ENCODE measurements at regions not wholly inside any gene's neighbourhood (a gene's known extent, or its start where the extent isn't known, plus 50 kb on each side); places are given as distances from the start of the nearest gene placed in this dataset.

DNA sequence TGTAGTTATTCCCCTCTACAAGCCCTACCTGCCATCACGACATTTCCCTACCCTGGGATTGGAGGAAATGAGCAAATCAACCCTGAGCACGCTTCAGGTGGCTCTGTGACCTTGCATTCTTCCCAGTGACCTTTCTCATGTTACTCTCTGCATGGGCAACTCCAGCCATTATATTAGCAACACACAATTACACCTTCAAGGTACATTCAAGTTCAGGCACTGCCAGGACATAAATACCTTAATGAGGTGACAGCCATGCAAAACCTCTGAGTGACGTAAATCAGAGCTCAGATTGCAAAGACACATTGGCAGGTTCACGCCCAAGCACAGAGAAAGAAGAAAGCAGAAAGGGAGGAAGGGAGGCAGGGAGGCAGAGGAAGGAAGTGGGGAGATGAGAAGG is 68.7 kb upstream of the ALK start:
- Histone ChIP-seq H3K27me3 (replicated peaks; ENCODE audit: insufficient read depth) (no peaks in the 10 kb centered on the region), H3K4me3 (no peak overlapping the region), H3K9me3 (no peaks in the 10 kb centered on the region), H3K36me3 (no peaks in the 10 kb centered on the region), H3K4me1 (replicated peaks) (no peaks in the 10 kb centered on the region), H3K27ac (no peak overlapping the region)
- TF ChIP-seq, protein P1, sequence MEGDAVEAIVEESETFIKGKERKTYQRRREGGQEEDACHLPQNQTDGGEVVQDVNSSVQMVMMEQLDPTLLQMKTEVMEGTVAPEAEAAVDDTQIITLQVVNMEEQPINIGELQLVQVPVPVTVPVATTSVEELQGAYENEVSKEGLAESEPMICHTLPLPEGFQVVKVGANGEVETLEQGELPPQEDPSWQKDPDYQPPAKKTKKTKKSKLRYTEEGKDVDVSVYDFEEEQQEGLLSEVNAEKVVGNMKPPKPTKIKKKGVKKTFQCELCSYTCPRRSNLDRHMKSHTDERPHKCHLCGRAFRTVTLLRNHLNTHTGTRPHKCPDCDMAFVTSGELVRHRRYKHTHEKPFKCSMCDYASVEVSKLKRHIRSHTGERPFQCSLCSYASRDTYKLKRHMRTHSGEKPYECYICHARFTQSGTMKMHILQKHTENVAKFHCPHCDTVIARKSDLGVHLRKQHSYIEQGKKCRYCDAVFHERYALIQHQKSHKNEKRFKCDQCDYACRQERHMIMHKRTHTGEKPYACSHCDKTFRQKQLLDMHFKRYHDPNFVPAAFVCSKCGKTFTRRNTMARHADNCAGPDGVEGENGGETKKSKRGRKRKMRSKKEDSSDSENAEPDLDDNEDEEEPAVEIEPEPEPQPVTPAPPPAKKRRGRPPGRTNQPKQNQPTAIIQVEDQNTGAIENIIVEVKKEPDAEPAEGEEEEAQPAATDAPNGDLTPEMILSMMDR (IDR thresholded peaks at IDR 0.05), result no peak
- TF ChIP-seq POLR2AphosphoS5 (IDR thresholded peaks at IDR 0.05) (no peak), POLR2A (IDR thresholded peaks at IDR 0.05) (no peak)
- DNase-seq (ENCODE audit: low spot score), result no peak
- intact Hi-C loops (cut with DNase I), result no loop called here
- 47% methylated on average over 4 of the region's 4 CpGs for WGBS

DNA sequence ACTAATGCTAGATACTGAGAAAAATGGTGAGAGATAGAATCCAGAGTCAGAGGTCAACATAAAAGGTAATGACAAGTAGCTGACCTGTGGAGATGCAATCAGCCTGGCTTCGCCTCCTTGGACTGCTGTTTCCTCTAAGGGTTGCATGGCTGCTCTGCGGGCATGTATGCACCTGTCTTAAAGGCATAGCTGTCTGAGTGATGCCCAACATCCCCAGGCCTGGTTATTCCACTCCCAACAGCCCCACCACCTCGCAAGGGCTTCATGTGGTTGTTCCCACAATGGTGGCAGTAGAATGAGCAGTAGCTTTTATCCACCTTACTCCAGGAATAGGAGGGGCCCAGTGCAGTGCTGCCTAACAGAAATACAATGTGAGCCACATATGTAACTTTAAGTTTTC is 69.7 kb upstream of the ALK start:
- TF ChIP-seq, protein P1 (IDR thresholded peaks at IDR 0.05), result no peak
- TF ChIP-seq POLR2A (IDR thresholded peaks at IDR 0.05) (no peak), POLR2AphosphoS5 (IDR thresholded peaks at IDR 0.05) (no peak)
- no peak for DNase-seq (ENCODE audit: low spot score)
- WGBS, result 53% methylated on average over 3 of the region's 3 CpGs
- H3K36me3 ChIP-seq, result no peaks in the 10 kb centered on the region
- H3K27ac ChIP-seq, result no peak overlapping the region
- H3K4me1 ChIP-seq (replicated peaks), result no peaks in the 10 kb centered on the region
- no peaks in the 10 kb centered on the region for H3K9me3 ChIP-seq
- intact Hi-C loops (cut with DNase I), result no loop called here
- no peaks in the 10 kb centered on the region for H3K27me3 ChIP-seq (replicated peaks; ENCODE audit: insufficient read depth)
- no peak overlapping the region for H3K4me3 ChIP-seq

DNA sequence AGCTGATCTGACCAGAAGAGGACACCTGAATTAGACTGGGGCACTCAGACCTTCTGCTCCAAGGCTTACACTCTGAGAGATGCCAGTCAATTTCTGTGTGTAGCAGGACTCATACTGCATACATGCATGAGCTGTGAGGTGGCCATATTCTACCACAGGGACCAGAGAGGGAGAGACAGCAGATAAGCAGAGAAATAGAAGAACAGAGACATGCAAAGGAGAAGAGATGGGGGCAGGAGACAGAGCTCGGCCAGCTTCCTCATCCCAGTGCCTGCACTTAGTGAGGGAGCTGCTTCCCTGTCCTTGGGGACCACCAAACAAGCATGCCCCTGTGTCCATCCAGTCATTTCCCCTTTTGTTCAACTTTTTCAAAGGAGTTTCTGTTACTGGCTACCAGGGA is 73.9 kb upstream of the ALK start:
- WGBS, result 77% methylated on average over 1 of the region's 1 CpG
- no peaks in the 10 kb centered on the region for H3K36me3 ChIP-seq
- intact Hi-C loops (cut with DNase I), result no loop called here

DNA sequence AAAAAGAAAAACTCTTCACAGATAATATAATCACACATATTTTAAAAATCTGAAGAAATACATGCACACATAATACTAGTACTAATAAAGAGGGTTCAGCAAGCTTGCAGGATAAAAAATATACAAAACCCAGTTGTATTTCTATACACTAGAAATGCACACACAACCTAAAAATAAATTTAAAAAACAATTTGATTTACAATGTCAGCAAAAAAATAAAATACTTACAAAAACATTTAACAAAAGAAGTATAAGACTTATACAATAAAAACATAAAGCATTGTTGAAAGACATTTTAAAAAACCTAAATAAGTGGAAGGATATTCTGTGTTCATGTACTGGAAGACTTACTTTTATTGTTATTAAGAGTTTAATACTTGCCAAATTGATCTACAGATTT is 81.7 kb upstream of the ALK start:
- no peaks in the 10 kb centered on the region for H3K9me3 ChIP-seq
- no peaks in the 10 kb centered on the region for H3K27me3 ChIP-seq (replicated peaks; ENCODE audit: insufficient read depth)
- TF ChIP-seq POLR2A (IDR thresholded peaks at IDR 0.05) (no peak), POLR2AphosphoS5 (IDR thresholded peaks at IDR 0.05) (no peak)
- TF ChIP-seq, protein P1 (IDR thresholded peaks at IDR 0.05), result no peak
- H3K4me3 ChIP-seq, result no peak overlapping the region
- intact Hi-C loops (cut with DNase I), result no loop called here
- H3K4me1 ChIP-seq (replicated peaks), result no peaks in the 10 kb centered on the region
- H3K36me3 ChIP-seq, result no peaks in the 10 kb centered on the region
- no peak for DNase-seq (ENCODE audit: low spot score)
- H3K27ac ChIP-seq, result no peak overlapping the region

More for the DNA sequence above, 73.9 kb upstream of the ALK start:
- no peaks in the 10 kb centered on the region for H3K9me3 ChIP-seq
- no peak overlapping the region for H3K27ac ChIP-seq
- DNase-seq (ENCODE audit: low spot score), result no peak
- no peaks in the 10 kb centered on the region for H3K4me1 ChIP-seq (replicated peaks)
- H3K4me3 ChIP-seq, result no peak overlapping the region
- TF ChIP-seq, protein P1 (IDR thresholded peaks at IDR 0.05), result no peak
- TF ChIP-seq POLR2A (IDR thresholded peaks at IDR 0.05) (no peak), POLR2AphosphoS5 (IDR thresholded peaks at IDR 0.05) (no peak)
- H3K27me3 ChIP-seq (replicated peaks; ENCODE audit: insufficient read depth), result no peaks in the 10 kb centered on the region

- WGBS, result 67% methylated on average over 4 of the region's 4 CpGs
Measured at GRCh38 chr2:30022444-30023071, 101.2 kb upstream of the ALK start.

More at GRCh38 chr2:30022444-30023071, 101.2 kb upstream of the ALK start:
- no peaks in the 10 kb centered on the region for H3K27me3 ChIP-seq (replicated peaks; ENCODE audit: insufficient read depth)
- H3K36me3 ChIP-seq, result no peaks in the 10 kb centered on the region
- intact Hi-C loops (cut with DNase I), result no loop called here
- TF ChIP-seq POLR2AphosphoS5 (IDR thresholded peaks at IDR 0.05), result no peak
- no peak overlapping the region for H3K27ac ChIP-seq
- no peaks in the 10 kb centered on the region for H3K9me3 ChIP-seq
- H3K4me1 ChIP-seq (replicated peaks), result no peaks in the 10 kb centered on the region
- no peak for DNase-seq (ENCODE audit: low spot score)
- H3K4me3 ChIP-seq, result no peak overlapping the region
